ENCODE measurements at regions not wholly inside any gene's neighbourhood (a gene's known extent, or its start where the extent isn't known, plus 50 kb on each side); places are given as distances from the start of the nearest gene placed in this dataset.

DNA sequence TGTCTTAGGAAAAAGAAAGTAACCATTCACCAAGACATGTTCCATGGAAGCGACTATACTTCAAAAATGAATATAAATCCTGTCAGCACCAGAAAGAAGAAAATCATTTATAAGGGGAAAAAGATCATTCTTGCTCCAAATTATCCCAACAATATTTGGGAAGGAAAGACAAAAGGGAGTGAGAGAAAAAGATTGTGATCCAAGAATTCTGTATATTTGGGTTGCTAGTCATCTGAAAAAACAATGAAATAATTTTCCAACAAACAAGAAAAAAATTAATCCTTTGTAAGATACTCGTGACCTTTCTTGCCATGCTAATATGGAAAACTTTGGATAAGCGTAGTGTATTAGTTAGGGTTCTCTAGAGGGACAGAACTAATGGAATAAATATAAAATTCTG, 163.2 kb upstream of the ZNF32 start:
- Mint-ChIP-seq H3K27me3 (ENCODE audit: insufficient read depth, unreplicated experiment) (peaks cover 8% of the 10 kb centered on the region), H3K9me3 (ENCODE audit: unreplicated experiment) (no peaks in the 10 kb centered on the region)

GRCh38 chr10:43809211-43809930, 160.7 kb upstream of the ZNF32 start:
- Mint-ChIP-seq H3K9me3 (ENCODE audit: unreplicated experiment) (no peaks in the 10 kb centered on the region), H3K4me1 (ENCODE audit: low read depth, unreplicated experiment) (no peaks in the 10 kb centered on the region), H3K27me3 (ENCODE audit: insufficient read depth, unreplicated experiment) (peaks cover 18% of the 10 kb centered on the region), H3K27ac (ENCODE audit: unreplicated experiment) (no peak overlapping the region), H3K36me3 (ENCODE audit: insufficient read depth, unreplicated experiment) (no peaks in the 10 kb centered on the region), H3K4me3 (ENCODE audit: unreplicated experiment) (no peak overlapping the region)
- Histone ChIP-seq H3K9me3 (no peaks in the 10 kb centered on the region), H3K4me3 (ENCODE audit: low read depth, low read length) (no peak overlapping the region), H3K27me3 (replicated peaks; ENCODE audit: control insufficient read depth, insufficient read depth, low read length) (no peaks in the 10 kb centered on the region), H3K4me1 (no peaks in the 10 kb centered on the region), H3K36me3 (ENCODE audit: control insufficient read depth, insufficient read depth, low read length) (no peaks in the 10 kb centered on the region)
- TF ChIP-seq CTCF (IDR thresholded peaks at IDR 0.05; ENCODE audit: insufficient read depth in 1 of 2, low read depth in 1 of 2, low read length in 1 of 2, severe bottlenecking in 1 of 2, unreplicated experiment in 1 of 2), result no peak
- ChIA-PET POLR2A (no interaction called here), CTCF (interaction anchor here (0.7 kb wide), 1 partner anchor 29 kb away, joined by 3 read pairs; no protein-coding TSS in a partner anchor)
- DNase-seq, result no peak
- intact Hi-C loops (cut with micrococcal nuclease; ENCODE audit: unreplicated experiment), result no loop called here
- no TSS peak for BruUV-seq (replicated peaks)

More for the DNA sequence above, 163.2 kb upstream of the ZNF32 start:
- Mint-ChIP-seq H3K36me3 (ENCODE audit: insufficient read depth, unreplicated experiment) (no peaks in the 10 kb centered on the region), H3K4me1 (ENCODE audit: low read depth, unreplicated experiment) (no peaks in the 10 kb centered on the region), H3K4me3 (ENCODE audit: unreplicated experiment) (no peak overlapping the region), H3K27ac (ENCODE audit: unreplicated experiment) (no peak overlapping the region)
- no peak overlapping the region for H3K4me3 ChIP-seq (ENCODE audit: low read depth, low read length)
- no peaks in the 10 kb centered on the region for H3K9me3 ChIP-seq
- H3K36me3 ChIP-seq (ENCODE audit: control insufficient read depth, insufficient read depth, low read length), result no peaks in the 10 kb centered on the region
- no TSS peak for BruUV-seq (replicated peaks)
- POLR2A ChIA-PET, result no interaction called here
- no peaks in the 10 kb centered on the region for H3K27me3 ChIP-seq (replicated peaks; ENCODE audit: control insufficient read depth, insufficient read depth, low read length)
- TF ChIP-seq CTCF (IDR thresholded peaks at IDR 0.05; ENCODE audit: insufficient read depth in 1 of 2, low read depth in 1 of 2, low read length in 1 of 2, severe bottlenecking in 1 of 2, unreplicated experiment in 1 of 2), result no peak
- DNase-seq, result no peak
- intact Hi-C loops (cut with micrococcal nuclease; ENCODE audit: unreplicated experiment), result no loop called here
- CTCF ChIA-PET, result no interaction called here
- H3K4me1 ChIP-seq, result no peaks in the 10 kb centered on the region

DNA sequence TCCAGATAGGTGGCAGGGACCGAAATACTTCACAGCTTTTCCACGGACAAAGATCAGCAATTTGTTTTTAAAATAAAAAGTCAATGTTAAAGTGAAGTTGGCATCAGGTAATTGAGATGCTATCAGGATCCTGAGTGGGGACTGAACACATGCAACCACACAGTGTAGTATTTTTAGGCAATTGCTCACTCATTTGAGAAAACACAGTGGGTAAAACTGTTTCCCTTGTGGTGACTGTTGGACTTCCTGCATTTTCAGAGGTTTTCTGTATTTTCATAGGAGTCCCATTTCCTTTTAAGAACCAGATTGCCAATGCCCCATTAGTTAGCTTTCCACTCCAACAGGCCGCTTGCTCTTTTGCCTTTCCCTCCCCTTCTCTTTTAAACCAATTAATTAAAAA, 159.5 kb upstream of the ZNF32 start:
- no peaks in the 10 kb centered on the region for H3K27me3 ChIP-seq (replicated peaks; ENCODE audit: control insufficient read depth, insufficient read depth, low read length)
- intact Hi-C loops (cut with micrococcal nuclease; ENCODE audit: unreplicated experiment), result no loop called here
- no peak overlapping the region for H3K4me3 ChIP-seq (ENCODE audit: low read depth, low read length)
- no TSS peak for BruUV-seq (replicated peaks)
- peaks cover 20% of the 10 kb centered on the region for H3K27me3 Mint-ChIP-seq (ENCODE audit: insufficient read depth, unreplicated experiment)
- no peak for DNase-seq
- no peaks in the 10 kb centered on the region for H3K4me1 ChIP-seq
- CTCF ChIA-PET, result no interaction called here
- TF ChIP-seq CTCF (IDR thresholded peaks at IDR 0.05; ENCODE audit: insufficient read depth in 1 of 2, low read depth in 1 of 2, low read length in 1 of 2, severe bottlenecking in 1 of 2, unreplicated experiment in 1 of 2), result no peak
- no peak overlapping the region for H3K4me3 Mint-ChIP-seq (ENCODE audit: unreplicated experiment)
- H3K4me1 Mint-ChIP-seq (ENCODE audit: low read depth, unreplicated experiment), result no peaks in the 10 kb centered on the region
- H3K36me3 ChIP-seq (ENCODE audit: control insufficient read depth, insufficient read depth, low read length), result no peaks in the 10 kb centered on the region
- H3K9me3 ChIP-seq, result no peaks in the 10 kb centered on the region
- no peaks in the 10 kb centered on the region for H3K36me3 Mint-ChIP-seq (ENCODE audit: insufficient read depth, unreplicated experiment)
- no peak overlapping the region for H3K27ac Mint-ChIP-seq (ENCODE audit: unreplicated experiment)
- POLR2A ChIA-PET, result no interaction called here
- no peaks in the 10 kb centered on the region for H3K9me3 Mint-ChIP-seq (ENCODE audit: unreplicated experiment)
